ACHN (cell line): ENCODE measurements at regions not wholly inside any gene's neighbourhood (a gene's known extent, or its start where the extent isn't known, plus 50 kb on each side); places are given as distances from the start of the nearest gene placed in this dataset.
"Not testable (repeated sequence)": the region's sequence is repeated elsewhere in the genome, so short reads cannot be mapped to it uniquely, and the experiment has no call there.

Source experiments
- DNase-seq: peaks from one replicate; pipeline ENCODE4 v3.0.0-alpha.2; 2015
- in situ Hi-C: cut with HindIII; loops from 2 replicates; pipeline ENCODE4 v1.10.0; 2017; ENCODE audit warnings: low sequenced_read_pairs, low pct_ligation_motif_present, low pct_unique_long_range_greater_than_20kb

- in situ Hi-C loops, result no loop called here
- DNase-seq, result no peak
Observed at GRCh38 chr13:60214213-60215055, 50.7 kb upstream of the DIAPH3 start.

- in situ Hi-C loops, result no loop called here
- no peak for DNase-seq
Observed at GRCh38 chr13:60220072-60220471, 56.3 kb upstream of the DIAPH3 start.

- in situ Hi-C loops, result no loop called here
Observed at GRCh38 chr13:60221581-60221980, 57.9 kb upstream of the DIAPH3 start.

GRCh38 chr13:60226507-60226906 is 62.8 kb upstream of the DIAPH3 start:
- DNase-seq, result no peak
- in situ Hi-C loops, result no loop called here

More at GRCh38 chr13:60221581-60221980, 57.9 kb upstream of the DIAPH3 start:
- no peak for DNase-seq

GRCh38 chr13:60227158-60227557 is 63.4 kb upstream of the DIAPH3 start:
- in situ Hi-C loops, result no loop called here

GRCh38 chr13:60229708-60230272 is 66.1 kb upstream of the DIAPH3 start:
- DNase-seq, result no peak
- in situ Hi-C loops, result no loop called here

More at GRCh38 chr13:60227158-60227557, 63.4 kb upstream of the DIAPH3 start:
- no peak for DNase-seq

- DNase-seq, result peak; percentile 25
- in situ Hi-C loops, result no loop called here
Observed at GRCh38 chr13:60230593-60230992, 66.9 kb upstream of the DIAPH3 start.

GRCh38 chr13:60242043-60242595 is 78.4 kb upstream of the DIAPH3 start:
- no peak for DNase-seq
- in situ Hi-C loops, result no loop called here

GRCh38 chr13:60244381-60244780 is 80.7 kb upstream of the DIAPH3 start:
- in situ Hi-C loops, result no loop called here
- no peak for DNase-seq

- DNase-seq, in situ Hi-C loops: not testable (repeated sequence)
Observed at GRCh38 chr13:60251419-60251818, 87.7 kb upstream of the DIAPH3 start.

GRCh38 chr13:60258349-60258748 is 94.6 kb upstream of the DIAPH3 start:
- no peak for DNase-seq
- in situ Hi-C loops, result no loop called here

- in situ Hi-C loops, result no loop called here
- no peak for DNase-seq
Observed at GRCh38 chr13:60260440-60260839, 96.7 kb upstream of the DIAPH3 start.

GRCh38 chr13:60261432-60262351 is 98.0 kb upstream of the DIAPH3 start:
- in situ Hi-C loops, result no loop called here
- DNase-seq, result no peak

- in situ Hi-C loops, result no loop called here
- DNase-seq, result no peak
Observed at GRCh38 chr13:60265566-60265965, 101.8 kb upstream of the DIAPH3 start.

GRCh38 chr13:60267498-60268202 is 103.9 kb upstream of the DIAPH3 start:
- in situ Hi-C loops, result no loop called here
- DNase-seq, result peak; percentile 52

GRCh38 chr13:60268203-60268555 is 104.5 kb upstream of the DIAPH3 start:
- peak; percentile 1 for DNase-seq
- in situ Hi-C loops, result no loop called here

GRCh38 chr13:60273971-60274527 is 110.3 kb upstream of the DIAPH3 start:
- in situ Hi-C loops, result no loop called here
- DNase-seq, result no peak

GRCh38 chr13:60274655-60275054 is 110.9 kb upstream of the DIAPH3 start:
- no peak for DNase-seq

More at GRCh38 chr13:60274655-60275054, 110.9 kb upstream of the DIAPH3 start:
- in situ Hi-C loops, result no loop called here
